Pons (tissue), 1 donor: ENCODE measurements at regions not wholly inside any gene's neighbourhood (a gene's known extent, or its start where the extent isn't known, plus 50 kb on each side); places are given as distances from the start of the nearest gene placed in this dataset.

Experiments
- DNase-seq: peaks from one replicate; pipeline ENCODE4 v3.0.0-alpha.2; 2016; ENCODE audit warnings: low spot score

DNA sequence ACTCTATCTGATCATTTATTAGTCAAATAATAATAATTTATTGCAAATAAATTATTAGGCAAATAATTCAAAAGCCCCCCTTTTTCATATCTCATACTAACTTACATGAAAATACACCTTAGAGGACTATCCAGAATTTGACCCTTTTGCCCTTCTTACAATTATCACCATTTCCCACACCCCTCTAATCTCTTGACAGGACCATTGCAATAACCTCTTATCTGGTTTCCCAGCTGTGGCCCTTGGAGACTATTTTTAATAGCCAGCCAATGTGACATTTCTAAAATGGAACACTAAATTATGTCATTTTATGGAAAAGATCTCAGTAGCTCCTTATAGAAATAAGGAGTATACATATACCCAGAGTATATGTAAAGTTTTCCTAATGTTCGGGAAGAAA, 588.4 kb upstream of the COX7C start:
- no peak for DNase-seq

DNA sequence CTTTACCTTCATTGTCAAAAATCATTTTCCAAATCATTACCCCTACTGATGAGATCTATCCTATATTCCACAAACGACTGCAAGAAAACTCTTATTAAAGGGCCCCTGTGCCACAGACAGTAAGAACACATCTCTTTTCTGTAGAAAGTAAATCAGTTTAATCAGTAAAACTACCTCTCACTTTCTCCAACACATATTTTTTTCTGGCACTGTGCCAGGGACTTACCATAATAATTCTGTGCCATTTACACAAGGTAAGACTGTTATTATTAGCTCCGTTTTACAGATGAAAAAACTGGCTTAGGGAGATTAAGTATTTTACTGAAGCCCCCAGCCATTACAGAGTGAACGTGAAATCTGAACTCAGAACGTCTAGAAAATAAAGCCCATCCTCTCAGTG, 587.0 kb upstream of the COX7C start:
- no peak for DNase-seq

GRCh38 chr5:86038566-86038965, 579.2 kb upstream of the COX7C start:
- DNase-seq, result no peak

GRCh38 chr5:86039351-86039750, 578.4 kb upstream of the COX7C start:
- DNase-seq, result no peak

GRCh38 chr5:86070719-86071118, 547.0 kb upstream of the COX7C start:
- DNase-seq, result no peak

DNA sequence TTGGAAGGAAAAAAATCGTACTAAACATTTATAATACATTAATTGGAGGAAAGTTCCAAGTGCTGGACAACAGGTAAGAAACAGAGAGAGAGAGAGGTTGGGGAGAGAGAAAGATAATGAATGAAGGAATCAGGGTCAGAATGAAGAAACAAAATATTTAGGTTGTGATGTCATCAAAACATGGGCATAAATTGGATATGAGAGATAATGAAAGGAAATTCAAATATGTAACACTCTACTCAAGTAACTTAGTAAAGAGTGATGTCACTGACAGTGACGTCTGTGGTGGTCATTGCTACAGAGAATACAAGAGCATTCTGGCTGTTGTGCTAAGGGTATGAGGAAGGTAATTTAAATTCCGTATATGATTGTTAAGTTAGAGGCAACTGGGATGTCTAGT, 543.4 kb upstream of the COX7C start:
- no peak for DNase-seq

DNA sequence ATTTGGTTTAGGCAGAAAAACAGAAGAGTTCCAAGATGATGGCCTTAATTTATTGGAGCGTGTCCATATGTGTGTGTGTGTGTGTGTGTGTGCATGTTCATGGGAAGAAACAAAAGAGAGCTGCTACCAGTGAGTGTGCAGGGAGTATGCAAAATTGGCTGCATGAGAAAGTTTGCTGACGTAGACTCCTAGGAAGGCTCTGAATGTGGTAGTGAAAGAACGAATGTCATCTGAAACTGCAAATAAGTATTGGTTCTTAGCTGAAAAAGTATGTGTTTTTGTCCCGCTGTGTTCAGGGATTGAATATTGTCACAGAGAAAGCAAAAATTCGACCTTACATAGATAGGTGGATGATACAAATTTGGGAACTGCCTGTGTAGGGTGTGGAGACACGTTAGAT, 542.6 kb upstream of the COX7C start:
- DNase-seq, result no peak

- no peak for DNase-seq
Measured at GRCh38 chr5:86095092-86095491, 522.6 kb upstream of the COX7C start.

- no peak for DNase-seq
Measured at GRCh38 chr5:86101966-86102365, 515.8 kb upstream of the COX7C start.

DNA sequence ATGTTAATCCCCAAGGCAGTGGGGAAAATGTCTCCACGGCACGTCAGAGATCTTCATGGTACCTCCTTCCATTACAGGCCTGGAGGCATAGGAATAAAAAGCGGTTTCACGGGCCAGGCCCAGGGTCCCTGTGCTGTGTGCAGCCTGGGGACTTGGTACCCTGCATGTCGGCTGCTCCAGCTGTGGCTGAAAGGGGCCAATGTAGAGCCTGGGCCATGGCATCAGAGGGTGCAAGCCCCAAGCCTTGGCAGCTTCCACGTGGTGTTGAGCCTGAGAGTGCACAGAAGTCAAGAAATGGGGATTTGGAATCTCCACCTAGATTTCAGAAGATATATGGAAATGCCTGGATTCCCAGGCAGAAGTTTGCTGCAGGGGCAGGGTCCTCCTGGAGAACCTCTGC, 508.9 kb upstream of the COX7C start:
- DNase-seq, result no peak

DNA sequence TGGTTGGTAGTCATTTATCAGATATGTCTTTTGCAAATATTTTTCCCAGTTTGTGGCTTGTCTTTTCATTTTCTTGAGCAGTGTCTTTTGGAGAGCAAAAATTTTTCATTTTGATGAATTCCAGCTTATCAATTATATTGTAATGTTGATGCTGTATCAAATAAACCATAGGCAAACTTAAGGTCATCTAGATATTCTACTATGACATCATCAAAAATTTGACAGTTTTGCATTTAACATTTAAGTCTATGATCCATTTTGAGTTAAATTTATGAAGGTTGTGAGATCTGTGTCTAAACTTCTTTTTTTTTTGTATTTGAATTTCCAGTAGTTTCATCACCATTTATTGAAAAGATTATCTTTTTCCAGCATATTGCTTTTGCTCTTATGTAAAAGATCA, 505.5 kb upstream of the COX7C start:
- no peak for DNase-seq

DNA sequence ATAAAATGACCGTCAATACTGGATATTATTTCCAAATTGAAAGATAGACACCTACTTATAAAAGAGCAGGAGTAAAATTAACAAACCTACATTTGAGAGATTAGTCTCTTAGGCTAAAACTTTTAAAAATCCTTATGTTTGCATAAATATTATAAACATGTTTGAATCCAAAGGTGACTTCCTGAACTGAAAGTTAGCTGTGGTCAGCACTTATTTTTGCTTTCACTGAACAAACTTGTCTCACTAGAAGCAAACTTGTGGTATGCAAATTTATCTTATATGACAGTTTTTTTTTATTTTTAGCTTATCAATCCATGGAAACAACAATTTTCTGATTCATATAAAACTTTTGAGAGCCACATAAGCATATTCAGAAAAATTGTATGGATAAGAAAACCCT, 502.6 kb upstream of the COX7C start:
- no peak for DNase-seq

DNA sequence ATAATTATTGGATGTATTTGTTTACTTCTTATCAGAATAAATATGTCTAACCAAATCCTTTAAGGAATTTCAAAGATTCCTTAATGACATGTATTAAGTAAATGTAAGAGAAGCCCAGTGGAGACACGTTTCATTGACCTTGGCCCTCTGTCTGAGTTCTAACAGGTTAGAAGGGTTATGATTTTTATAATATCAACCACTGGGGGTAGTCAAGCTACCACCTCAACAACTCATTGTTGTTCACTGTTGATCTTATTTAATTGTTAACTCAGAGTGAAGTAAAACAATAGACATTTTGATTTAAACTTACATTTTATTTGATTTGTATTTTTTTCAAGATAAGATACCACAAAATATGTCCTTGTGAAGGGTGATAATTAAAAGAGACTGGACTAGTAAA, 499.2 kb upstream of the COX7C start:
- no peak for DNase-seq

DNA sequence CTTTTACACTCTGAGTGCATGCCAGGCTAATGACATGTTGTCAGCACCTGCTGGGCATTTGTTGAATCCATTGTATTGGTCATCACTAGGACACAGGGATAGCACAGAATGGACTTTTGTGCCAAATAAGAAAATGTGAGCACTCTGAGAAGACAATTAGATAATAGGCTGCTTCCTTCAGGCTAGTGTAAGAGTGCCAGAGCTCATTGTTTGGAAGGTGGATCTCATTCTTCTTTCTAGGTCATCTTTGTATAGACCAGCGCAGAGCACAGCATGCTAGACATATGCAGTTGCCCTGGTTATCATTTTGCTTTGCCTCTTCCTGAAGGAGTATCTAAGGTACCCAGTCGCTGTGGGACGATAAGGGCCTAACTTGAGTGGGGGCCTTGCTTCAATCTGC, 493.4 kb upstream of the COX7C start:
- no peak for DNase-seq

GRCh38 chr5:86125731-86126601, 491.8 kb upstream of the COX7C start:
- no peak for DNase-seq

- DNase-seq, result no peak
Measured at GRCh38 chr5:86127696-86128095, 490.0 kb upstream of the COX7C start.

GRCh38 chr5:86129009-86129408, 488.7 kb upstream of the COX7C start:
- DNase-seq, result no peak

DNA sequence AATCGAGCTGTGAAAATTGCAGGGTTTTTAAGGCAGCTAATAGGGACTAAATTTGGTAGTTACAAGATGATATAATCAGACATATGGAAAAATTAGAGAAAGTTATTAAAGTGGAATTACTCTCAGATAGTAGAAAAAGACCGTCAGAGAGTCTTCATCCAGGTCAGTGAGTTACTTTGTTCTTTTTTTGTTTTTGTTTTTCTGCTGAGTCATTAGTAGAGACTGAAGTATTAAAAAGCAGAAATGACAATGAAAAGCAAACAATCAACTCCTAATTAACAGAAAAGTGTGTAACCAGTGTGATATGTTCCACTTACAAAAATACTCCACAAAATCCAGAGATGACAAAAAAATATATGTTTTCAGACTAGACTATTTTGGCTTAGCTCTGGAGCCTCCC, 480.4 kb upstream of the COX7C start:
- no peak for DNase-seq

DNA sequence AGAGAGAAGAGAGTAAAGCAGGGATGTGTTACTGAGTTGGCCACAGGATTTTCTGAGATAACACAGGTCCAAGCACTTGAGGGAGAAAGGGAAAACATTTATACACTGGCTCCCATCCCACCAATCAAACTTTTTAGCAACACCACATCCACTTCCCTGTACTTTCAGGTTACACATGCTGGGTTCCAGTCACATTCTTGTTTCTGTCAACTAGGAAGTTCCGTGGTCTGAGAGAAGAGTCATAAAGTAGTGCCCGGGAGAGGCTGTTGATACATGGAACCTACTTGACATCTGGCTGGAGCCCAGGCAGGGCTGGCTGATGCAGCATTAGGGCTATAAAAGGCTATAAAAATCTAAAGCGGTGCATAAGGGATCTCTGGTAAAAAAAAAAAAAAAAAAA, 473.9 kb upstream of the COX7C start:
- no peak for DNase-seq

GRCh38 chr5:86152988-86153560, 464.7 kb upstream of the COX7C start:
- no peak for DNase-seq

GRCh38 chr5:86155796-86156195, 461.9 kb upstream of the COX7C start:
- peak; percentile 30 for DNase-seq

- DNase-seq, result no peak
Measured at GRCh38 chr5:86170194-86170593, 447.5 kb upstream of the COX7C start.

- no peak for DNase-seq
Measured at GRCh38 chr5:86175224-86175623, 442.5 kb upstream of the COX7C start.

DNA sequence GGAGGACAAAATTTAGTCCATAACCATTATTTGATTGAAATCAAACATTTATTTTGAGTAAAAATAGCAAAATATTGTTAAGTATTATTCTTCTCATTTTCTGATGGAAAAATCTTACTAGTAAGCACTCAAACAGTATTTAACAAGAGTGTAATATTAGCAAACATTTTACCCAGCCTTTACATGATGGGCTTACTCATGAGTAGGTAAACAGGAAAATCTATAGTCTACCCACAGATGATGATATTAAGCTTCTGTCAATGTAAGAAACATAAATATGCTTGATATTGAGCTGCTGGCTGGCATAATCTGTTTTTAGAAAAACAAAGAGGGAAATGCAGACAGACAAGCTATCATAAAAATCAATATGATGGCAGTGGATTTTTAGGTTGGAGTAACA, 418.5 kb upstream of the COX7C start:
- no peak for DNase-seq
